ENCODE measurements at regions not wholly inside any gene's neighbourhood (a gene's known extent, or its start where the extent isn't known, plus 50 kb on each side); places are given as distances from the start of the nearest gene placed in this dataset.

DNA sequence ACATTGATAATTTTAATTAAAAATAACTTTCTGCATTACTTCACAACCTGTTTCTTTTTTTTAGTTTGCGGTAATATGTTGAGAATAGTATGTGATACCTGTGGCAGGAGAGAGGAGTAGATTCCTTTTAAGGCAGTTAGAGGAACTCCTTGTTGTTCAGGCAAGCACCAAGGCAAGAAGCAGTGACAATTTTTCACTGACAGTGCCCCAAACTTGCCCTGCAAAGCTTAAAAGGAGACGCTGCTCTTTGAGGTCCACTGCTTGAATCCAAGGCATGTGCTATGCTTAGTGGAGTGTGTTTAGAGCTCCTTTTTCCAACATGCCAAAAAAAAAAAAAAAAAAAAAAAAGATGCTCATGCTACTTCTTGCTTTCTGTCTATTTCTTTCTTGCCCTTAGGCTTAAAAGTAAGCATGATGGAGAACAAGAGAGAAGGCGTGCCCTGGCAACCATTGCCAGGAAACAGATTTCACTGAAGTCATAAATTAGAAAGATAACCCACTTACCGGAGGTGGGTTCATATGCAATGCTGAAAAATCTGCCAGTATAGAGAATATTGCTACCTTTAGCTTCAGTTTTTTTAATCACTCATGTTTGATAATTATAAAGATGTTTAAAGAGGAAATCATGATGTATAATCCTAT lies 58.3 kb upstream of the DYRK2 start:
- H3K27me3 Mint-ChIP-seq (ENCODE audit: insufficient read depth, low read depth), result peaks cover 4% of the 10 kb centered on the region
- no peaks in the 10 kb centered on the region for H3K27me3 ChIP-seq
- no peak for DNase-seq (ENCODE audit: low spot score)
- TF ChIP-seq EZH2 (IDR thresholded peaks at IDR 0.05), result no peak
- no peak for TF ChIP-seq EZH2phosphoT487 (IDR thresholded peaks at IDR 0.05)
- TF ChIP-seq, protein P1, sequence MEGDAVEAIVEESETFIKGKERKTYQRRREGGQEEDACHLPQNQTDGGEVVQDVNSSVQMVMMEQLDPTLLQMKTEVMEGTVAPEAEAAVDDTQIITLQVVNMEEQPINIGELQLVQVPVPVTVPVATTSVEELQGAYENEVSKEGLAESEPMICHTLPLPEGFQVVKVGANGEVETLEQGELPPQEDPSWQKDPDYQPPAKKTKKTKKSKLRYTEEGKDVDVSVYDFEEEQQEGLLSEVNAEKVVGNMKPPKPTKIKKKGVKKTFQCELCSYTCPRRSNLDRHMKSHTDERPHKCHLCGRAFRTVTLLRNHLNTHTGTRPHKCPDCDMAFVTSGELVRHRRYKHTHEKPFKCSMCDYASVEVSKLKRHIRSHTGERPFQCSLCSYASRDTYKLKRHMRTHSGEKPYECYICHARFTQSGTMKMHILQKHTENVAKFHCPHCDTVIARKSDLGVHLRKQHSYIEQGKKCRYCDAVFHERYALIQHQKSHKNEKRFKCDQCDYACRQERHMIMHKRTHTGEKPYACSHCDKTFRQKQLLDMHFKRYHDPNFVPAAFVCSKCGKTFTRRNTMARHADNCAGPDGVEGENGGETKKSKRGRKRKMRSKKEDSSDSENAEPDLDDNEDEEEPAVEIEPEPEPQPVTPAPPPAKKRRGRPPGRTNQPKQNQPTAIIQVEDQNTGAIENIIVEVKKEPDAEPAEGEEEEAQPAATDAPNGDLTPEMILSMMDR (IDR thresholded peaks at IDR 0.05), result no peak
- no peak overlapping the region for H3K4me3 Mint-ChIP-seq
- no peaks in the 10 kb centered on the region for H3K36me3 Mint-ChIP-seq
- no peaks in the 10 kb centered on the region for H3K9me3 Mint-ChIP-seq
- peaks cover 2% of the 10 kb centered on the region for H3K4me1 ChIP-seq
- no peak overlapping the region for H3K9ac ChIP-seq
- H4K20me1 ChIP-seq (ENCODE audit: low read depth), result no peaks in the 10 kb centered on the region
- H3K4me3 ChIP-seq, result no peak overlapping the region
- H3K79me2 ChIP-seq (ENCODE audit: low read depth), result no peaks in the 10 kb centered on the region
- no peak overlapping the region for H3K4me2 ChIP-seq
- no peak overlapping the region for H2AFZ ChIP-seq (replicated peaks)
- no peaks in the 10 kb centered on the region for H3K9me3 ChIP-seq (ENCODE audit: low read depth)
- H3K36me3 ChIP-seq, result no peaks in the 10 kb centered on the region
- peaks cover 2% of the 10 kb centered on the region for H3K4me1 Mint-ChIP-seq
- H3K27ac ChIP-seq, result no peak overlapping the region
- H3K27ac Mint-ChIP-seq, result no peak overlapping the region
- H3F3A ChIP-seq (ENCODE audit: low read depth), result no peaks in the 10 kb centered on the region

DNA sequence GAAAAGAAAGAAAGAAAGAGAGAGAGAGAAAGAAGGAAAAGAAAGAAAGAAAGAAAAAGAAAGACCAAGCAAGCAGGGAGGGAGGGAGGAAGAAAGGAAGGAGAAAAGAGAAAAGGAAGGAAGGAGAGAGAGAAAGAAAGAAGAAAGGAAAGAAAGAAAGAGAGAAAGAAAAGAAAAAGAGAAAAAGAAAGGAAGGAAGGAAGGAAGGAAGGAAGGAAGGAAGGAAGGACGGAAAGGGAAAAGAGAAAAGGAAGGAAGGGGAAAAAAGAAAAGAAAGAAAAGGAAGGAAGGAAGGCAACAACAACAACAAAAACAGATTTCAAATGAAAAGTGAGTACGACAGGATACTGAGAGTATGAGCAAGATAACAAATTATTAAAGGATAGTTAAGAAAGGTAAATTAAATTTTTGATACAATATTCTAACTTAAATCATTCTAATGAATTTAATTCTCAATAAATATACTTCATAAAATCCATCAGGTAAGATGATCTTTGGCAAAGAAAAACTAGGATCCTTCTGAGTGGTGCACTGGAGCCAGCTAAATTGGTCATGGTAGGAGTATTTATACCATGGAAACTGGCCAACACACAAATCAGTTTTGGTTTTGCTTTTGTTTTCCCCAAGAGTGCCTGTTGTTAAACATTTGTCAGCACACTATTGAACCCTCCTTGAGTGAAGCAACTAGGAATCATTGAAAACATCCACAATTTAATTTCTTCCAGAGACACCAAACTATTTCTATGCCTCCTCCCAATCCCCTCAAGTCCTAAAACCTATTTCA lies 56.1 kb upstream of the DYRK2 start:
- Histone ChIP-seq H2AFZ (replicated peaks) (no peak overlapping the region), H3K79me2 (ENCODE audit: low read depth) (no peaks in the 10 kb centered on the region), H3K36me3 (no peaks in the 10 kb centered on the region), H3K9me3 (ENCODE audit: low read depth) (no peaks in the 10 kb centered on the region), H3K4me1 (no peaks in the 10 kb centered on the region), H3K4me2 (no peak overlapping the region), H3K27me3 (no peaks in the 10 kb centered on the region), H3F3A (ENCODE audit: low read depth) (no peaks in the 10 kb centered on the region), H3K4me3 (no peak overlapping the region), H3K27ac (no peak overlapping the region), H3K9ac (no peak overlapping the region), H4K20me1 (ENCODE audit: low read depth) (no peaks in the 10 kb centered on the region)
- H3K27ac Mint-ChIP-seq, result no peak overlapping the region
- H3K9me3 Mint-ChIP-seq, result peaks cover 2% of the 10 kb centered on the region
- DNase-seq (ENCODE audit: low spot score), result no peak
- no peaks in the 10 kb centered on the region for H3K36me3 Mint-ChIP-seq
- peaks cover 2% of the 10 kb centered on the region for H3K4me1 Mint-ChIP-seq
- TF ChIP-seq EZH2 (IDR thresholded peaks at IDR 0.05), result no peak
- TF ChIP-seq EZH2phosphoT487 (IDR thresholded peaks at IDR 0.05), result no peak
- TF ChIP-seq, protein P1 (IDR thresholded peaks at IDR 0.05), result no peak
- H3K27me3 Mint-ChIP-seq (ENCODE audit: insufficient read depth, low read depth), result peaks cover 4% of the 10 kb centered on the region
- H3K4me3 Mint-ChIP-seq, result no peak overlapping the region

DNA sequence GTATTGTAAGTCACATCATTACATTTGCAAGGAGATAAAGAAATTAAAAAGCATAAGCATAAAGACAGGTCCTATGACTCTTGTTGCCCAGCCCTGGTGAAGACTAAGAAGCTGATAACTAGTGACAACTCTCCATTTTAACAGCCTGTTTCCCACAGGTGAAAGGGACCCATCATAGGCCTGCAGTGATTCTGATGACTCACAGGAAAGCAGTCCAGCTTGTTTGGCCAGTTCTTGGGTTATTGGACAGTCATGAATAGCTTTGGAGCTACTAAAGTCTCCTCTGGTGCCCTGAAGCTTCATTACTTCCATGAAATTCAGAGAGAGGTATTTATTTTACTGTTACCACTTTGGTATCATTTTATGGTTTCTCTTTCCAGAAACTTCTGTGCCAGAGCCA lies 55.5 kb upstream of the DYRK2 start:
- H3K4me3 ChIP-seq, result no peak overlapping the region
- TF ChIP-seq, protein P1 (IDR thresholded peaks at IDR 0.05), result no peak
- TF ChIP-seq EZH2 (IDR thresholded peaks at IDR 0.05) (no peak), EZH2phosphoT487 (IDR thresholded peaks at IDR 0.05) (no peak)
- Mint-ChIP-seq H3K4me1 (peaks cover 2% of the 10 kb centered on the region), H3K9me3 (peaks cover 4% of the 10 kb centered on the region), H3K27me3 (ENCODE audit: insufficient read depth, low read depth) (peaks cover 4% of the 10 kb centered on the region), H3K36me3 (no peaks in the 10 kb centered on the region), H3K4me3 (no peak overlapping the region), H3K27ac (no peak overlapping the region)
- no peaks in the 10 kb centered on the region for H3K4me1 ChIP-seq
- no peak overlapping the region for H3K9ac ChIP-seq
- no peaks in the 10 kb centered on the region for H3K36me3 ChIP-seq
- no peaks in the 10 kb centered on the region for H3F3A ChIP-seq (ENCODE audit: low read depth)
- no peak overlapping the region for H3K27ac ChIP-seq
- no peaks in the 10 kb centered on the region for H3K79me2 ChIP-seq (ENCODE audit: low read depth)
- H3K27me3 ChIP-seq, result no peaks in the 10 kb centered on the region
- no peaks in the 10 kb centered on the region for H3K9me3 ChIP-seq (ENCODE audit: low read depth)
- H4K20me1 ChIP-seq (ENCODE audit: low read depth), result no peaks in the 10 kb centered on the region
- no peak for DNase-seq (ENCODE audit: low spot score)
- no peak overlapping the region for H2AFZ ChIP-seq (replicated peaks)
- H3K4me2 ChIP-seq, result no peak overlapping the region
